ENCODE measurements at regions not wholly inside any gene's neighbourhood (a gene's known extent, or its start where the extent isn't known, plus 50 kb on each side); places are given as distances from the start of the nearest gene placed in this dataset.

GRCh38 chr22:49561338-49561737 lies 266.3 kb downstream of the BRD1 start:
- TF ChIP-seq POLR2A (IDR thresholded peaks at IDR 0.05) (no peak), CTCF (IDR thresholded peaks at IDR 0.05) (no peak)
